Stimulated activated naive CD4-positive, alpha-beta T cell treated with Interleukin-2 at 50 U/mL for 16 hours (primary cell): ENCODE measurements at regions not wholly inside any gene's neighbourhood (a gene's known extent, or its start where the extent isn't known, plus 50 kb on each side); places are given as distances from the start of the nearest gene placed in this dataset.

Experiments used
- DNase-seq: peaks from one replicate; lab custom pipeline; 2025; lab: John Stamatoyannopoulos, UW

DNA sequence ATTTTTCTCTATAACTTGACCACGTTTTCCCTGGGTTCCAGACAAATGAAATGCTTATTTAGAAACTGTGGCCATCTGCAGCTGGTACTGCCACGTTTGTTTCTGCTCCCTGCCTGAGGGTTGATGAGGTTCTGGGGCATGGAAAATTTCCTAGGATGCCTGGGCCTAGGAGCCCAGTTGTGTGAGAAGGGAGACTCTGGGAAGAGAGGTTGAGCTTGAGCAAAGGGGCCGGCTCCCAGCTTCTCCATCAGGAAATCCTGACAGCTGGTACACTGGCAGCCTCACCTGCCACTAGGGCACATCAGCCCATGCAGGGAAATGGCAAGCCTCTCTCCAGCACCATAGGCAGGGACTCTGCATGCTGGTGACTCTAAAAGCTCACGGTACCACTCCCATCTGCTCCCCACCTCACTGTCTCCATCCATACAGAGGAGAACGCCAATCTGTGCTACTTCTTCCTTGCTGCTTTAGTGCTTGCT, 165.4 kb upstream of the PPP2R3A start:
- no peak for DNase-seq

DNA sequence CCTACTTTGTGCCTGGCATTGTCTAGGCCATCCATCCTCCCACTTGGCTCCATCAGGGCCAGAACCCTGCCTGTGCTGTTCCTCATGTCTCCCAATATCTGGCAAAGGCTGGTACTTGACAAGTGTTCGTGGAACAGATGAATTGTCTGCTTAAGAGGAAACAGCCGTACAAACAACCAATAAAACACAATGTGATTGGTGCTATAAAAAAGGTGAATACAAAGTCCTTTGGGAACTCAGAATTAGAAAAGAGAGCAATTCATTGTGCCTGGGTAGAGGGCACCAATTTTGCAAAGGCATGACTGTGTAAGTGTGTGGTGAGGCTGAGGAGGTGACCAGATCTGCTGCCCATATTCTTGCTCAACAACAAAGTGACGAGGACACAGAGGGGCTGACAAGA, 164.5 kb upstream of the PPP2R3A start:
- DNase-seq = no peak

DNA sequence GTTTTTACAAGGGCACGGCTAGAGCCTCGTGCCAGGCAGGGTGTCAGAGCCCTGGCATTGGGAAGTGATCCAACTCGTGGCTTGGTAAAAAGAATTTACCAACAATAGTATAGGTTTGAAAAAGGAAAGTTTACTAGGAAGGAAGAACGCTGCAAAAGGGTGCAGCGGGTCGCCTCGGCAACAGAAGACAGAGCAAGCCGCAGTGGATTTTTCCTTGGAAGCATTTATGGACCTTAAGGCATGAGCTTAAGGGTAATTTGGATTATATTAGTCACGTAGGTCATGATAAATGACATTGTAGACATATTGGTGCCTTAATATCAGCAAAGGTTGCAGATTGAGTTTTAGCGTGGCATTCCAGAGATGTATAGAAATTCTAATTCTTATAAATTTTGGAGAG, 163.4 kb upstream of the PPP2R3A start:
- no peak for DNase-seq

DNA sequence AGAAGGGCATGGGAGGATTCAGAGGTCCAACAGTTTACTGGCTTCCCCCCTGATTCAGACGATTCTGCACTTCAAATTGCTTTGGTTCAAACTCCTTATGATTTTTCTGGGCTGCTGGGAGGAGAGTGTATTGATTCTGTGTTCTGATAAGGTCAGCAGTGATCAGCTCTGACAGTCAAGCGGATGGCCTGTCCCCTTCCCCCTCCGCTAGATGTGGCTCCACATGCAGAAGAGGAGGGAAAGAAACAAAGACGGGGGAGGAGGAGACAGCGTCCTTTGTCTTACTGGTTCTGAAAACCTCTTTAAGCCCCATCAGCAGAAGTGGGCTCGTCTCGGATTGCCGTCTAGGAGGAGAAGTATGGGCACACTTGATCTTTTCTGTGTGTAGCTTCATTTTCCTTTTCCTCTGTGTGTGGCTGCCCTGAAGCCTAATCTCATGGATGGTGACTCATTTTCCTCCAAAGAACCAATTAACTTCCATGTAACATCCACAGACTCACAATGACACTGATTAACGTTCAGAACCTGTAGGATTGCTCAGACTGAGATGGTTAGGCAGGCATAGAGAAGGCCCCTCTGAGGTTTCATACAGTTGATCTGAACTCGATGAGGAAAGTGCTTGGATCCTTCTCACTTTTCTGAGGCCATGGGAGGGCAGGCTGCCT, 162.4 kb upstream of the PPP2R3A start:
- no peak for DNase-seq

DNA sequence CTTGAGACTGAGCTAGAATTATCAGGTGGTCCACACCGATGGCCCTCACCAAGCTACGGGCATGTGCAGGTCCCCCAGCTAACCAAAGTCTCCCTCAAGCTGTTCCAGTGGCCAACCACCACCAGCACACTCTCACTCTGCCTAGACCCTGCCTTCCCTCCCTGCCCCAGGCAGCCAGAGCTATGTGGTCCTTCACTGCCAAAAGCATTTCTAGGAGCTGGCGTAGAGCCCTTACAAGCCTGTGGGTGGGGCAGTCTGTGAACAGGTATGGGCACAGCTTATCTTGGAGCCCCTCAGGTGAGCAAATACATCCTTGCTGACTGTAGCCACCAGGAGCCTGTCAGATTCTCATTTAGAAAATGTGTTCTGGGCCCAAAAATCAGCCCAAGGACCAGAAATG, 159.8 kb upstream of the PPP2R3A start:
- DNase-seq = no peak

DNA sequence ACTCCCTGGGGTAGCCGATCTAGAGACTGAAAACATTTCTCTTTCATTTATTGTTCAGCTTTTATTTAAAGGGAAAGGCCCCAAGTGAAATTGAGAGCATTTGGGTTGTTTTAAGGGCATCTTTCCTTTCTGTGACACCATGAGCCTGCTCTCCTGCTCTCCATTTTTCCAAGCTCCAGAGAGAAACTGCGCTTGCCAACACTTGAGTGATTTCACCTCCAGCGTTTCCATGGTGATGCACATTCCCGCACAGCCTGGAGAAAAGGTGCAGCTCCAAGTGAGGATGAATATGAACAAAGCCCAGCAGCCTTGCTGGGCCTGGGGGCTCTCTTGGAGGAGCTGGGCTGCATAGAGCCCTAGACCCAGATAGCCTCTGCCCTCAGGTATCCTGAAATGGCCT, 159.2 kb upstream of the PPP2R3A start:
- no peak for DNase-seq

DNA sequence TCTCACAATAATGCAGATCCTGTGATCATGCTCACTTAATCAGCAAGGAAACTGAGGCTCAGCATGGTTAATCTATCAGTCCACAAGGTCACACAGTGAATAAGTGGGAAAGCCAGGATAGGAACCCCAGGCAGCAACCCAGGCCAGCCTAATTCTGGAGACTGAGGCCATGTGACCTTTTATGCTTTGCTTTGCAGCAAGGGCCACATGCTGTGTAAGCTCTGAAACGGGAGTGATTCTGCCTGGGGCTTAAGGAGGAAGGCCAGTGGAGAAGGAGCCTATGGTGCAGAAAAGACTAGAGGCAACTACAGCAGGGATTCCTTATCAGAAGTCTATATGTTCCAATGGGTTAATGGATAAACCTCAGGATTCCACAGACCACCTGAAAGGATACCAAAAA, 157.6 kb upstream of the PPP2R3A start:
- DNase-seq = no peak

DNA sequence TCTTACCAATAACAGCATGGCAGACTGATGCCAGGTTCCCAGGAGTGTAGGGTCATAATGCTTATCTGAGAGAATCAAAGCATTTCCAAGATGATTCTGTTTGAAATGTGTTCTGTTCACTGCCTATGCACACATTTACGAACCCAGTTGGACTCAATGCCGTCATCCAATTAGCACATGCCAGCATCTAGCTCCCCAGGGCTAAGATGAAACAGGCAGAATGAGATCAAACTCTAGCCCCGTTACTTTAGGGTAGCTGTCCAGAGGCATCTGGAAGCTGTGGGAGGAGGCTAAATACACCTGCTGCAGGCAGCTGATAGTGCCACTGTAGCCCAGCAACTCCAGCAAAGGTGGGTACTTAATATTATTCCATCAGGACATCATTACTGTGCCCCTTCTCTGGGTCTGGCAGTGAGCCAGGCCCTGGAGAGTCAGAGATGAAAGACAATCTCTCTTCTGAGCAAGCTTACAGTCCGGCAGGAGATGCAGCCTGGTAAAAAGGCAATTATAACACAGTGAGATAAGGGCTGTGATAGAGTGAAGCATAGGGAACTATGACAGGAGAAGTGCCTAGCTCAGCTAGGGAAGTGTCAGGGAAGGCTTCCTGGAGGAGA, 156.4 kb upstream of the PPP2R3A start:
- DNase-seq = no peak

DNA sequence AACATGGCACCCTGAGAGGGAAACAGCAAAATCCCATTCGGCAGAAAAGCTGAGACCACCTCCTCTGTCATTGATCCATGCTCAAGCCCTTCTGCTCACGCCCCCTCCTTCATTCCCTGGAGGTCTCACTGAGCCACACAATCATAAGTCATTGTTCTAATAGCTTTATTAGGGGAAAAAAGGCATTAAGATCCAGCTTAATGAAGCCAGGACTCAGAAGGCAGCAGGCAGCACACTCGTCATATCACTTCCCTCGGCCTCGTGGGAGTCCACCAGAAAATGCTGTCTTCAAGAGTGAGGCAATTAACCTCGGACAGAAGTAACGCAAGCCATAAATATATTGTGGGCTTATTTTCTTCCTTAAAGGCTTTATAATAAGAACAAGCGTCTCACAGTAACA, 153.9 kb upstream of the PPP2R3A start:
- DNase-seq = no peak

DNA sequence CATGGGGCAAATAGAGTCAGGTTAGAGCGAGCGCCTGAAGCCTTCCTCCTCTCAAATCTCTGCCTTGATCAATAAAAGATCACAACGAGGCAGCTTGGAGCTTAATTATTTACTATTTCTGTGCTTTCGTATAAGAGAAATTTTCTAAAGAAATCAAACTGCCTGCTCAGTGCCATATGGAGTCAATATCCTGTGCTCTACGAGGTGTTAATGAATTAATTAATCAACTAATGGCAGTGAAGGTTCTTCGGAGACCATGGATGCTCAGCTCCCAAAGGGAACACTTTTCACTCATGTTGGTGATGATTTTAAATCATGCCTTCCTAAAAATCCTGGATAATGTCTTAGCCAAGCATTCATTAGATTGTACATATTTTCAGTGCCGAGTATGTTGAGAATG, 153.5 kb upstream of the PPP2R3A start:
- DNase-seq = no peak

DNA sequence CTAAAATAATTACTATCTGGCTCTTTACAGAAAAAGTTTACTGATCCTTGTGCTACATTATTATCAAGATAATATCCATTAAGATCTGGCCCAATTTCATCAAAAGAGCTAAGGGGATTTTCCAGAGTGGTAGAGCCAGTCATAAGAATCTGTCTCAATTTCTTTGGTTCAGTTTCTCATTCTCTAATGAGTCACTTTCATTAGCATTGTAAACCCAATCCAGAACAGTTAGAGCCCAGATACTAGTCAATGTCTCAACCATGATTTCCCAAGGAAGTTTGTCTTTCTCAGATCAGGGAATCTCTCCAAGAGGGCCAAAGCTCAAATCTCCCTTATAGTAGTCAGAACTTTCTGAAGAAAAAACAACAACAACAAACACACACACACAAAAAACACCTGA, 131.1 kb upstream of the PPP2R3A start:
- no peak for DNase-seq

DNA sequence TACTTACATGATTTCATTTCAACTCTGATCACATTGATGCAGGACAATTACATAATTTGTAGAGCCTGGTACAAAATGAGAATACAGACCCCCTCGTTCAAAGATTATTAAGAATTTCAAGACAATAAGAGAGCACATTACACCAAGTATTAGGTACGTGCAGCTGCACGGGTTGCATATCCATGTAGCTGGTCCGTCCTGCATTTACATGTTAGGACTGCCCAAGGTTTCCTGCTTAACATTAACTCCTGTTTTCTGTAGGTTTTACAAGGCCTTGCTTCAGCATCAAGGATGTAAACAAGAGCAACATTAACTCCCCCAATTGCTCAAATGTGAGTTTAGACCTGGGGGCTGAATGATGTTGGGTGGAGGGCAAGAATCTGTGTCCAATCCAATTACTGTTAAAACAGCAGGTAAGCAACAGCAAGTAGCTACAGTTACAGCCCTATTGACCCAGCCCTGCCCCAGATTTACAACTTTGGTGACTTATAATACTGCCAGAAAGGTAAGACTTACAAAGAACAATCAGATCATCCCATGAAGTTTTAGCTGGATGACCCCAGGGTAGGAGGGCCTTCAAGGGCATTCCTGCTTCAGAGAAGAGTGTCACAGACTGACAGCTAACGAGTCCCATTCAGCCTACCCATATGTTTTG, 127.4 kb upstream of the PPP2R3A start:
- no peak for DNase-seq

DNA sequence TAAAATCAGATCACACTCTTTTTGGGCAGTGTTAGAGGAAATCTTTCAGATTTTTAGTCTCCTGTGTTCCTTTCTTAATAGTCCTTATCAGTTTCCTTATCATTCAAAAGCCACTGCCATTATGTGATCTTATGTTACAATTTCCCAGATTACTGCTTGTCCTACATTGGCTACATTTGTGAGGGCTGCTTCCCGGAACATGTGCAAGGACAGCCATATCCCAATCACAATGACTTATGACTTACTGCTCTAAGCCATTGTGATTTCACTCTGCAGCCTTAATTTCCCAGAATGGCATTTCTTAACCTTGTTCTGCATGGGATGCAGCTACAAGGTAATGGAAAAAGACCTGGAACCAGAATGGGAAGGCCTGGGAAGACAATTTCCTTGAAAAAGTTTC, 125.1 kb upstream of the PPP2R3A start:
- no peak for DNase-seq

DNA sequence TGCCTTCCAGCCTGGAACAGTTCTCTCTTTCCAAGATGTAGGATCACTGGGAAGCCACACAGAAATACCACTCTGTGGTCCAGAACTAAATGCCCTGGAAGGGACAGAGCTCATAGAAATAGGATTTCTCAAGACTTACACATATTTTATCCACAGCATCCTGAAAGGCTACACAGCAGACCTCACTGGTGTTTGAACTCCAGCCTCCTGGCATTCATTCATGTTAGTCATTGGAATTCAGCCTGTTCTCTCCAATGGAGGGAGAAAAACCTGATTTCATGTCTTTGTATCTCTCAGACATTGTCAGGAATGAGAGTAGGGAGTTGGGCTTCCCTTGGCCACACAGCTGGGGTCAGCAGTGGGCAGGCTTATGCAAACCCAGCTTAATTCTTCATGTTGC, 121.1 kb upstream of the PPP2R3A start:
- no peak for DNase-seq

DNA sequence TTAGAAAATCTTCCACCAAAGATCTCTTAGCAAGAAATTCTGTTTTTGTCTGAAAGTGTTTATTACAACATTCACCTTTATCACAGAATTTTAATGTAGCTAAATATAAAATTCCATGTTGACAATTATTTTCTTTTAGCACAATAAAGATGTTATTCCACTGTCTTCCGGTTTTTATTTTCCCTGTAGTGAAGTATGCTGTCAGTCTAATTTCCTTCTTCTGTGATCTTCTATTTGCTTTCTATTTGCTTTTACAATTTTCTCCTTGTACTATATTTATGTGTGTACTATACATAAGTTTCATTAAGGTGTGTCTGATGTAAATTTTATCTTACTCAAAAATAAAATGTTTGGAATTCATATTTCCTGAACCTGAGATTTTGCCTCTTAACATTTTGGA, 117.5 kb upstream of the PPP2R3A start:
- DNase-seq = no peak

DNA sequence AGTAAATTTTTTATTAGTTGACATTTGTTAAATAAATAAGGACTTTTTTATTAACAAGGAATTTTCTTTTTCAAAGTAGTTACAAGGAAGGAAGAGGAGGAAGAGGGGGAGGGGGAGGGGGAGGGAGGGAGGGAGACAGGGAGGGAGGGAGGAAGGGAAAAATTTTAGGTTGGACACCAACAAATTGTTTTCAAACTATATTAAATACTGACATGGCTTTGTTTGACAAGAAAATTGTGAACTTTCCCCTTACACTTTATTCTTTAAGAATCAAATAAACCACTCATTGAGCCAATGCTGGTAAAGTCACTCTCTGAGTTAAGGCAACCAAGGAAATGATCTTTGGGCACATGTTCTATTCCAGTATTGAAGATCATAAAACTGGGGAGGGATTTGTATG, 115.7 kb upstream of the PPP2R3A start:
- no peak for DNase-seq

DNA sequence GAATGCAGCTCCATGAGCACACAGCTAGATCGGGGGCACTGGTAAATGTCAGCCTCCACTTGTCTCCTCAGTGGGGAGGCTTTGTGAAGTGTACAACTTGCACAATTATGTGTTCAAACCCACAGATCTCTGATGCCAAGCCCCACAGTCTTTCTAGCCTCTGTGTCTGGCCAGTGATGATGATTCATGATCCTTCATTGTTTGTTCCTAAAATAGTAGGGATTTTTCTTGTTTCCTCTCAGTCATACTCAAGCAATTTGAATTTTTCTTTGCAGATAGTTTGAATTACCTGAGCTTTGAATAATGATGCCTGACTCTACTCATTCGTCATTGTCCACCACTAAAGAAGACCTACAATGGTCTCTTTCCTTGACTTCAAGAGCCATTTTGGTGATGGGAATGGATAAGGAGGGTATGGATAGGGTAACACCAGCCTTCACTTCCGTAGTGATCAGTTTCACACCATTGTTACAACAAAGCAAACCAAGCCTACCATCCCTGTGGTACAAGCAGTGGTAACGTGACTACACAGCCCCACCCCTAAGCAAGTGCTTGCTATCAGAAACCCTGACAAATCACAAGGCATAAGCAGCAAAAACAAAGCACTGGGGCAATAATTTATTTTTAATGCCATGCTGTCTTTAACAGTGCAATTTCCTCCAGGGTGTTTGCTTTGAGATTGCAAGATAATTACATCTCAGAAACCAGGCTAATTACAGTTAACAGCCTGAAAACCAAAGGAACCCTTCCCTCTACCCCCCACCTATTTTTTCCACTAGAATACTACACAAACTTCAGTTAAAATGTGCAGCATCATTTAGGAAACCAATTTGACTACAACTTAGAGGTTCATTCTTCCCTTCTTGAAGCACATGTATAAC, 114.1 kb upstream of the PPP2R3A start:
- DNase-seq = no peak

DNA sequence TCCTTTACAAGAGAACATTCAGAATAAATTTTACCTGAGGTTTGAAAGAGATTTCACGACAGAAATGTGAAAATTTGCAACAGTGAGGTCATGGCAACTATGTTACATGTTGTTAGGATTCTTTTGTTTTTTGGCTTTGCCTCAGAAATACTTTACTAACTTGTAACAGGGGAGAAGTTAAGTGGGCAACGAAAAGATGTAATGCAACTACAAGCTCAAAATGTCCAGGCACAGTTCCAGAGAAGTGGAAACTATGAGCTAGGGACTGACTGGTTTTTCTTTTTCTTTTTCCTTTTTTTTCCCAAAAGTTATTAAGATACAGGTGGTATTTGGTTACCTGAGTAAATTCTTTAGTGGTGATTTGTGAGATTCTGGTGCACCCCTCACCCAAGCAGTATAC, 111.5 kb upstream of the PPP2R3A start:
- DNase-seq = no peak

DNA sequence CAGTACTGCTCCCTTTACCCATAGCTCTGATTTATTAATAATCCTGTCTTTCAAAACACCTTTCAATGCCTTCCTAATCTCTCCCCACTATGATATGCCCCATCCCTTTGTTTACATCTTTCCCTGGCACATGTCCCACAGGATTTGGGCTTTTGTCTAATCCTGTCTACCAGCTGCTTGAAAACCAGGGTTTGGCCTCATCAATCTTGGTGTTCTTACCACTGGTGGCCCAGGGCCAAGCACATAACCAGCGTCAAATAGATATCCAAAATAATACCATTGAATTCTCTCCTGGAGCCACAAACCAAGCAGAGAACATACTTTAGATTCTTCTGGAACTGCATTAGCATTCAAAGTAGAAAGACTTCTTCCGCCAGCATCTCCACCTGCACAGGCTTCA, 104.8 kb upstream of the PPP2R3A start:
- DNase-seq = no peak

DNA sequence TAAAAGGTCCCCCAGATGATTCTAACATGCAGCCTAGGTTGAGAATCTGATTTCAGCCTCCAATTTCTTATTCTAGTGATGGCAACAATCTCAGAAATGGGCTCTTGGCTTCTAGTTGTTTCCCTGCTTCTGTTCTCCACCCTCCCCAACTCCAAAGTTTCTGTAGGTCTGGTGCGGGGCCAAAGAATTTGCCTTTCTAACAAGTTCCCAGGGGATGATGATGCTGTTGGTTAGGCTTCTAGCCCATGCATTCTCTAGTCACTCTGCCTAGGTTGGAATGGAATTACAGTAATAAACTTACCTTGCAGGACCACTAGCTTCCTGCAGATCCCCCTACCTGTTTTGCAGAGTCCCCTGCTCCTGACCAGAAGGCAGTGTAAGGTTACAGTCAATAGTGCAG, 103.2 kb upstream of the PPP2R3A start:
- DNase-seq = no peak

DNA sequence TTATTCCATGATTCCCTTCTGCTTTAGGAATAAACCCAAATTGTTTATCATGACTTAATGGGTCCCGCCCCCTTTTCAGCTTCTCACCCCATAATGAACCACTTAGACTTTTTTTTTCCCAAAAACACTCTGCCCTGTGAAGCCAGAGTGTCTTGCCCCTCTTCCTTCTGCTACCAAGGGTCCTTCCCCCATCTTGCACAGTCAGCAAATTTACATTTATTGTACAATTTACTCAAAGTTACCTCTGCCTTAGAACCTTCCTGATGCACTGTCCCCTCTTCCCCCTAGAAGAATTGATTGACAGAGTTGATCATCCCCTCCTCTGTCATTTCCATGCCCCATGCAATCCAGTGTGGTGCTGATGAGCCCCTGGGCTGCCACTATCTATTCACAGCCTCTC, 101.5 kb upstream of the PPP2R3A start:
- no peak for DNase-seq

DNA sequence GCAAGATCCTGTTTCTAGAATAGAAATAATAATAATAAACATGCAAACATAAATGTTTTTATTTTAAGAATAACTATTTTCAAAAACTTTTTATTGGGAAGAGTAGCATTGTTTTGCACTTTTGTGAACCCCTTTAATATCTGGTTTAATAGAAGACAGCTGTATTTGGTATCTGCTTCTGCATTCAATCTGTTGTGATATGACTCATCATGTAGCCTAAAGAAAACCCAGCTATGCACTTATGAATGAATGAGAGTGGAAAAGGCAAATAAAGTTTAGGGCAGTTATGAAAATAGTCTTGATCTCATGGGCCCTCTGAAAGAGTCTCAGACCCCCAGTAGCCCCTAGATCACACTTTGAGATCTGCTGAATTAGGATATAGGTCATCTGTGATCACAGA, 100.4 kb upstream of the PPP2R3A start:
- no peak for DNase-seq

DNA sequence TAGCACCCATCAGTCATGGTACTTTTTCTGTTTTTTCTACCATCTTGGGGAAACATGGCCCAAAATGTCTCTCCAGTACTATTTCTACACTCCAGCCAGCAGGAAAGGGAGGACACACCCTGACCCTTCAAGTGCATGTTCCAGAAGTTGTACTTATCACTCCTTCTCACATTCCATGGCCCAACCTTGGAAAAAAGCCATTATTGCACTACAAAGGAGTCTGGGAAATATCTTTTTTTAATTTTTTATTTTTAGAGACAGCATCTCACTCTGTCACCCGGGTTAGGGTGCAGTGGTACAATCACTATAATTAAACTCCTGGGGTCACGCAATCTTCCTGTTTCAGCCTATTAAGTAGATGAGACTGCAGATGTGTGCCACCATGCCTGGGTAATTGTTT, 100.0 kb upstream of the PPP2R3A start:
- no peak for DNase-seq
